Gastrocnemius medialis (tissue), 4 donors: ENCODE measurements at regions not wholly inside any gene's neighbourhood (a gene's known extent, or its start where the extent isn't known, plus 50 kb on each side); places are given as distances from the start of the nearest gene placed in this dataset.

Experiments
- ATAC-seq, 2 donors: fragments of 150-250 bp; one replicate each; pipeline ENCODE4 v1.9.1; 2016
- DNase-seq, 2 donors: peaks; one replicate each; pipeline ENCODE4 v3.0.0-alpha.2; 2019
- H3K27ac ChIP-seq, 4 donors: fragments of 200-600 bp; sonication (generic); 1 replicate in 1 of 4; 2 replicates in 3 of 4; pipeline ENCODE4 v1.5.1; 2016 to 2018; ENCODE audit warnings: mild to moderate bottlenecking in 2 of 4, moderate library complexity in 1 of 4
- H3K27me3 ChIP-seq, 3 donors: fragments of 200-600 bp; sonication (generic) in 2 of 3; 1 replicate in 1 of 3; 2 replicates in 2 of 3; pipeline versions ENCODE4 v1.5.1 to v1.6.0; 2016 to 2019; ENCODE audit warnings: mild to moderate bottlenecking in 1 of 3, moderate library complexity in 1 of 3
- H3K36me3 ChIP-seq, 2 donors: fragments of 200-600 bp; sonication (generic) in 1 of 2; one replicate each; pipeline ENCODE4 v1.5.1; 2017 to 2018
- H3K4me1 ChIP-seq, 2 donors: fragments of 200-600 bp; sonication (generic) in 1 of 2; one replicate each; pipeline ENCODE4 v1.5.1; 2016 to 2017; ENCODE audit warnings: mild to moderate bottlenecking in 2 of 2
- H3K4me3 ChIP-seq, 4 donors: fragments of 200-600 bp; sonication (generic) in 3 of 4; 1 replicate in 1 of 4; 2 replicates in 3 of 4; pipeline ENCODE4 v1.5.1; 2016 to 2019; ENCODE audit warnings: mild to moderate bottlenecking in 2 of 4
- H3K9me3 ChIP-seq, 3 donors: fragments of 200-600 bp; sonication (generic) in 2 of 3; 1 replicate in 1 of 3; 2 replicates in 2 of 3; pipeline ENCODE4 v1.5.1; 2016 to 2019
- CTCF ChIP-seq, 5 experiments: fragments of 450-650 bp in 3 of 5; fragments of 200-600 bp in 2 of 5; sonication (generic) in 2 of 5; IDR thresholded peaks in 4 of 5; conservative IDR thresholded peaks in 1 of 5; 1 replicate in 4 of 5; 2 replicates in 1 of 5; pipeline ENCODE4 v1.5.1; 2016 to 2019; ENCODE audit warnings: antibody characterized with exemption in 5 of 5, mild to moderate bottlenecking in 3 of 5, moderate library complexity in 3 of 5
- POLR2A ChIP-seq, 2 donors: fragments of 450-650 bp; IDR thresholded peaks; one replicate each; pipeline ENCODE4 v1.6.1; 2017; ENCODE audit warnings: antibody characterized with exemption in 2 of 2, mild to moderate bottlenecking in 2 of 2, moderate library complexity in 2 of 2
- in situ Hi-C, 4 donors: fragments of 200-750 bp; cut with MboI; loops; one replicate each; pipeline versions ENCODE4 v1.15.0 to v1.8.0; 2017; ENCODE audit warnings: low sequenced_read_pairs in 4 of 4
- intact Hi-C: fragments of 100-400 bp; cut with DNase I; formaldehyde crosslinking; loops from one replicate; pipeline ENCODE4 v1.15.1; 2023; ENCODE audit warnings: low total_unique reads

DNA sequence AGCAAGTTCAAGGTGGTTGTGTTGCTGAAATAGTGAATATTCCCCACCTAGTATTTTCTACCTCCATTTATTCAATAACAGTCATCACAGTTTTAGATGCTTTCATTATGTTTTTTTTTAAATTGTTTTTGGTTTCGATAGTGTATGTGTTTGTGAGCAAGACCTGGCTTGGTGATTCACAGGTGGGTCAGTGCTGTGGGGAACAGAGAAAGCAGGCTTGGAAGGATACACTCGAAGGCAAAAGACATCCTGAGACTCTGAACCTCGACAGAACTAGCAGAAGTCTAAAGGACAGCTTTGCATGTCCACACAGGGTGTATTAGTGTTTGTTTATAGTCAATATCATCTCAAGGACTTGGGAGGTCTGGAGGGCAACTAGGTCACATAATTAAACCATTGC is 551.5 kb downstream of the RIT2 start:
- Histone ChIP-seq H3K36me3 (no peaks in the 10 kb centered on the region), H3K27ac (no peak overlapping the region), H3K4me3 (no peak overlapping the region), H3K27me3 (no peaks in the 10 kb centered on the region), H3K4me1 (no peaks in the 10 kb centered on the region), H3K9me3 (no peaks in the 10 kb centered on the region)
- no peak for TF ChIP-seq CTCF (IDR thresholded peaks at IDR 0.05 in 4 of 5, conservative IDR thresholded peaks at IDR 0.05 in 1 of 5)
- no peak for TF ChIP-seq POLR2A (IDR thresholded peaks at IDR 0.05)
- intact Hi-C loops = no loop called here
- ATAC-seq (no peak), DNase-seq (no peak)
- in situ Hi-C loops = no loop called here

DNA sequence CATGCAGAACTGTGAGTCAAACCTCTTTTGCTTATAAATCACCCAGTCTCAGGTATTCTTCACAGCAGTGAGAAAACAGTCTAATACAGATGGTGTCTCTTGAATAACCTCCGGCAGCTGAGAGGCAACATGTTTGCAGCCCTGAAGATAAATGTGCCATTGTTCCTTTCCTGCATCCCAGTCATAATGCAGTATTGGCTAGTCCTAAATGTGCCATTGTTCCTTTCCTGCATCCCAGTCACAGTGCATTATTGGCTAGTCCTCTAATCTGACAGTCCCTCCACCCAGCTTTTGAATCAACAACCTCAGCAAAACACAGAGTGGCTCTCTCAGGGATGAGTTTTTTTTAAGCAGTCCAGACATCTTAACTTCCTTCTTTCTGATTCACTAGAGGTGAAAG is 550.7 kb downstream of the RIT2 start:
- ATAC-seq (no peak), DNase-seq (no peak)
- Histone ChIP-seq H3K4me1 (no peaks in the 10 kb centered on the region), H3K27me3 (no peaks in the 10 kb centered on the region), H3K36me3 (no peaks in the 10 kb centered on the region), H3K27ac (no peak overlapping the region), H3K9me3 (no peaks in the 10 kb centered on the region), H3K4me3 (no peak overlapping the region)
- in situ Hi-C loops = no loop called here
- no peak for TF ChIP-seq POLR2A (IDR thresholded peaks at IDR 0.05)
- no peak for TF ChIP-seq CTCF (IDR thresholded peaks at IDR 0.05 in 4 of 5, conservative IDR thresholded peaks at IDR 0.05 in 1 of 5)
- intact Hi-C loops = no loop called here

- Histone ChIP-seq H3K27ac (no peak overlapping the region), H3K4me1 (no peaks in the 10 kb centered on the region), H3K4me3 (no peak overlapping the region), H3K27me3 (no peaks in the 10 kb centered on the region), H3K9me3 (no peaks in the 10 kb centered on the region), H3K36me3 (no peaks in the 10 kb centered on the region)
- no peak for ATAC-seq
- no peak for TF ChIP-seq CTCF (IDR thresholded peaks at IDR 0.05 in 4 of 5, conservative IDR thresholded peaks at IDR 0.05 in 1 of 5)
- TF ChIP-seq POLR2A (IDR thresholded peaks at IDR 0.05) = no peak
- in situ Hi-C loops (no loop called here), intact Hi-C loops (no loop called here)
- DNase-seq = no peak
Observed at GRCh38 chr18:42568773-42569172, 546.7 kb downstream of the RIT2 start.

- no peaks in the 10 kb centered on the region for H3K9me3 ChIP-seq
- DNase-seq (no peak), ATAC-seq (no peak)
- in situ Hi-C loops (no loop called here), intact Hi-C loops (no loop called here)
- no peak overlapping the region for H3K4me3 ChIP-seq
- H3K27me3 ChIP-seq = no peaks in the 10 kb centered on the region
- H3K36me3 ChIP-seq = no peaks in the 10 kb centered on the region
- TF ChIP-seq POLR2A (IDR thresholded peaks at IDR 0.05) (no peak), CTCF (IDR thresholded peaks at IDR 0.05 in 4 of 5, conservative IDR thresholded peaks at IDR 0.05 in 1 of 5) (no peak)
- H3K4me1 ChIP-seq = no peaks in the 10 kb centered on the region
- H3K27ac ChIP-seq = no peak overlapping the region
Observed at GRCh38 chr18:42574871-42575270, 540.6 kb downstream of the RIT2 start.

DNA sequence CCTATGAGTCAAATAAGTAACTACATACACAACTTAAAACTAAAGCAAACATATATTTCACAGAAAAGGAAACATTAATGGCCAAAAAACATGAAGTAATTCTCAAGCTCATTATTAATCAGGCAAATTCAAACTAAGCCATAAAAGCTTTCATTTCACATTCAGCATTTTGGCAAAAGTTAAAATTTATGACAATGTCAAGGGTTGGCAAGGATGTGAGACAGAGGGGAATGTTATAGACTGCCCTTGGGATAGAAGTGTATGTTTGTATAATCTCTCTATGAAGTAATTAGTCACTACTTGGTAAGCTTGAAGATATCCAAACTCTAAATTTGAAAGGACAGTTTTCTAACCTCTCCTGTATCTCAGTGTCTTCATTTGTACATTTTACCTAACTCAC is 539.4 kb downstream of the RIT2 start:
- TF ChIP-seq POLR2A (IDR thresholded peaks at IDR 0.05) (no peak), CTCF (IDR thresholded peaks at IDR 0.05 in 4 of 5, conservative IDR thresholded peaks at IDR 0.05 in 1 of 5) (no peak)
- DNase-seq (no peak), ATAC-seq (no peak)
- Histone ChIP-seq H3K27me3 (no peaks in the 10 kb centered on the region), H3K4me1 (no peaks in the 10 kb centered on the region), H3K4me3 (no peak overlapping the region), H3K36me3 (no peaks in the 10 kb centered on the region), H3K9me3 (no peaks in the 10 kb centered on the region), H3K27ac (no peak overlapping the region)
- intact Hi-C loops (no loop called here), in situ Hi-C loops (no loop called here)
